Inflammatory macrophage (primary cell): ENCODE measurements at regions not wholly inside any gene's neighbourhood (a gene's known extent, or its start where the extent isn't known, plus 50 kb on each side); places are given as distances from the start of the nearest gene placed in this dataset.

Source experiments
- DNase-seq, 2 donors: peaks; one replicate each; pipeline ENCODE4 v3.0.0-alpha.2; 2020 to 2022

GRCh38 chr6:45830441-45831139 is 185.1 kb downstream of the CLIC5 start:
- no peak for DNase-seq

GRCh38 chr6:45829873-45830272 is 185.8 kb downstream of the CLIC5 start:
- no peak for DNase-seq

GRCh38 chr6:45827952-45828530 is 187.6 kb downstream of the CLIC5 start:
- no peak for DNase-seq

- DNase-seq, result no peak
Observed at GRCh38 chr6:45822873-45823272, 192.8 kb downstream of the CLIC5 start.

- peak; percentile 14 to 30 for DNase-seq
Observed at GRCh38 chr6:45822246-45822812, 193.3 kb downstream of the CLIC5 start.

- no peak for DNase-seq
Observed at GRCh38 chr6:45818655-45819054, 197.0 kb downstream of the CLIC5 start.

GRCh38 chr6:45816674-45817297 is 198.9 kb downstream of the CLIC5 start:
- no peak for DNase-seq

- DNase-seq, result no peak
Observed at GRCh38 chr6:45815466-45816125, 200.1 kb downstream of the CLIC5 start.

- DNase-seq, result no peak
Observed at GRCh38 chr6:45814772-45815171, 200.9 kb downstream of the CLIC5 start.

- no peak for DNase-seq
Observed at GRCh38 chr6:45813943-45814342, 201.7 kb downstream of the CLIC5 start.

- DNase-seq, result no peak
Observed at GRCh38 chr6:45812922-45813321, 202.7 kb downstream of the CLIC5 start.

- DNase-seq, result no peak
Observed at GRCh38 chr6:45808917-45809316, 206.7 kb downstream of the CLIC5 start.

- DNase-seq, result peak in 1 of 2 donors; percentile 33
Observed at GRCh38 chr6:45808042-45808645, 207.5 kb downstream of the CLIC5 start.

GRCh38 chr6:45807311-45808041 is 208.2 kb downstream of the CLIC5 start:
- DNase-seq, result no peak

GRCh38 chr6:45806172-45806571 is 209.5 kb downstream of the CLIC5 start:
- peak; percentile 10 to 26 for DNase-seq

GRCh38 chr6:45803071-45803470 is 212.6 kb downstream of the CLIC5 start:
- DNase-seq, result peak; percentile 89 to 91

- DNase-seq, result no peak
Observed at GRCh38 chr6:45801471-45802289, 214.0 kb downstream of the CLIC5 start.

- no peak for DNase-seq
Observed at GRCh38 chr6:45800911-45801310, 214.7 kb downstream of the CLIC5 start.

- no peak for DNase-seq
Observed at GRCh38 chr6:45795678-45796077, 220.0 kb downstream of the CLIC5 start.

GRCh38 chr6:45794465-45794864 is 221.2 kb downstream of the CLIC5 start:
- no peak for DNase-seq
